H9 (cell line): ENCODE measurements at regions not wholly inside any gene's neighbourhood (a gene's known extent, or its start where the extent isn't known, plus 50 kb on each side); places are given as distances from the start of the nearest gene placed in this dataset.

Experiments
- DNase-seq: peaks from one replicate; pipeline ENCODE4 v3.0.0-alpha.2; 2017
- H2AFZ ChIP-seq: one replicate; pipeline ENCODE4 v1.6.1; 2013; ENCODE audit warnings: mild to moderate bottlenecking, low read length, control low read depth, moderate library complexity
- H2AK5ac ChIP-seq: 2 replicates; pipeline ENCODE4 v1.6.1; 2013; ENCODE audit warnings: low read length, control low read depth, mixed read lengths; ENCODE audit not compliant: insufficient read length
- H2BK120ac ChIP-seq: one replicate; pipeline ENCODE4 v1.6.1; 2013; ENCODE audit warnings: low read depth, mild to moderate bottlenecking, low read length, control low read depth, inconsistent platforms; ENCODE audit not compliant: poor library complexity, severe bottlenecking
- H2BK12ac ChIP-seq: 2 replicates; pipeline ENCODE4 v1.6.1; 2013; ENCODE audit warnings: low read length, control low read depth, mixed read lengths, low read depth; ENCODE audit not compliant: insufficient read length
- H2BK15ac ChIP-seq: 2 replicates; pipeline ENCODE4 v1.6.1; 2013; ENCODE audit warnings: low read depth, low read length, control low read depth
- H2BK20ac ChIP-seq: one replicate; pipeline ENCODE4 v1.6.1; 2013; ENCODE audit warnings: low read depth, mild to moderate bottlenecking, low read length, control low read depth, inconsistent platforms; ENCODE audit not compliant: poor library complexity, severe bottlenecking
- H2BK5ac ChIP-seq: 2 replicates; pipeline ENCODE4 v1.6.1; 2013; ENCODE audit warnings: low read length, control low read depth, mixed read lengths; ENCODE audit not compliant: insufficient read length
- H3K14ac ChIP-seq: 2 replicates; pipeline ENCODE4 v1.6.1; 2013; ENCODE audit warnings: low read length, control low read depth; ENCODE audit not compliant: insufficient read depth
- H3K18ac ChIP-seq: 2 replicates; pipeline ENCODE4 v1.6.1; 2013; ENCODE audit warnings: low read depth, mild to moderate bottlenecking, mixed read lengths, low read length, control low read depth; ENCODE audit not compliant: insufficient read length
- H3K23ac ChIP-seq: 2 replicates; pipeline ENCODE4 v1.6.1; 2013; ENCODE audit warnings: low read length, control low read depth, mixed read lengths, low read depth; ENCODE audit not compliant: insufficient read length
- H3K23me2 ChIP-seq: 2 replicates; pipeline ENCODE4 v1.6.1; 2013; ENCODE audit warnings: low read depth, mild to moderate bottlenecking, mixed read lengths, low read length, control low read depth; ENCODE audit not compliant: insufficient read length, poor library complexity, severe bottlenecking
- H3K27ac ChIP-seq: 2 replicates; pipeline ENCODE4 v1.5.1; 2013; ENCODE audit warnings: low read length, control low read depth, mixed read lengths, low read depth; ENCODE audit not compliant: insufficient read length
- H3K27me3 ChIP-seq: 2 replicates; pipeline ENCODE4 v1.6.1; 2013; ENCODE audit warnings: low read length, control low read depth, inconsistent platforms; ENCODE audit not compliant: insufficient read depth
- H3K4ac ChIP-seq: 2 replicates; pipeline ENCODE4 v1.6.1; 2013; ENCODE audit warnings: low read depth, mild to moderate bottlenecking, control low read depth, inconsistent platforms, low read length, moderate library complexity
- H3K4me1 ChIP-seq: 2 replicates; pipeline ENCODE4 v1.6.1; 2013; ENCODE audit warnings: low read length, control low read depth, inconsistent platforms; ENCODE audit not compliant: insufficient read depth
- H3K4me2 ChIP-seq: 2 replicates; pipeline ENCODE4 v1.6.1; 2013; ENCODE audit warnings: low read length, control low read depth, mixed read lengths; ENCODE audit not compliant: insufficient read length, insufficient read depth
- H3K56ac ChIP-seq: 2 replicates; pipeline ENCODE4 v1.6.1; 2013; ENCODE audit warnings: low read depth, mild to moderate bottlenecking, mixed read lengths, low read length, control low read depth; ENCODE audit not compliant: insufficient read length
- H3K79me1 ChIP-seq: 2 replicates; pipeline ENCODE4 v1.6.1; 2013; ENCODE audit warnings: low read depth, mild to moderate bottlenecking, moderate library complexity, low read length, control low read depth, inconsistent platforms; ENCODE audit not compliant: insufficient read depth, poor library complexity, severe bottlenecking
- H3K79me2 ChIP-seq: 2 replicates; pipeline ENCODE4 v1.6.1; 2013; ENCODE audit warnings: low read length, control low read depth, inconsistent platforms; ENCODE audit not compliant: insufficient read depth
- H3K9ac ChIP-seq: 2 replicates; pipeline ENCODE4 v1.6.1; 2013; ENCODE audit warnings: low read length, control low read depth, mixed read lengths; ENCODE audit not compliant: insufficient read length; ENCODE audit errors: extremely low read depth
- H3K9me3 ChIP-seq: one replicate; pipeline ENCODE4 v1.6.1; 2013; ENCODE audit warnings: low read depth, low read length, inconsistent platforms; ENCODE audit not compliant: control insufficient read depth
- H3T11ph ChIP-seq: one replicate; pipeline ENCODE4 v1.6.1; 2013; ENCODE audit warnings: mild to moderate bottlenecking, low read length, control low read depth, inconsistent platforms
- H4K20me1 ChIP-seq: one replicate; pipeline ENCODE4 v1.6.1; 2013; ENCODE audit not compliant: control insufficient read depth, insufficient read length, insufficient read depth
- H4K5ac ChIP-seq: 2 replicates; pipeline ENCODE4 v1.6.1; 2013; ENCODE audit warnings: low read depth, mild to moderate bottlenecking, mixed read lengths, low read length, control low read depth; ENCODE audit not compliant: insufficient read length
- H4K8ac ChIP-seq: replicated peaks from 2 replicates; pipeline ENCODE4 v1.6.1; 2013; ENCODE audit warnings: low read length, control low read depth, mixed read lengths, low read depth; ENCODE audit not compliant: insufficient read length
- H4K91ac ChIP-seq: 2 replicates; pipeline ENCODE4 v1.6.1; 2013; ENCODE audit warnings: low read depth, mild to moderate bottlenecking, moderate library complexity, mixed read lengths, low read length, control low read depth; ENCODE audit not compliant: insufficient read length
- H3K27ac Mint-ChIP-seq, 3 experiments: 2 replicates in 2 of 3; 3 replicates in 1 of 3; pipeline ENCODE4 v1.8.0; 2020 to 2021; ENCODE audit warnings: mixed read lengths in 3 of 3, mild to moderate bottlenecking in 1 of 3, moderate library complexity in 1 of 3
- H3K27me3 Mint-ChIP-seq: 2 replicates; pipeline ENCODE4 v1.8.0; 2021; ENCODE audit warnings: low read depth, mild to moderate bottlenecking, moderate library complexity, mixed read lengths
- H3K36me3 Mint-ChIP-seq, 3 experiments: 2 replicates in 2 of 3; 3 replicates in 1 of 3; pipeline ENCODE4 v1.8.0; 2020 to 2021; ENCODE audit warnings: low read depth in 3 of 3, mixed read lengths in 3 of 3; ENCODE audit not compliant: insufficient read depth in 1 of 3
- H3K4me1 Mint-ChIP-seq, 2 experiments: 2 replicates each; pipeline ENCODE4 v1.8.0; 2020; ENCODE audit warnings: mixed read lengths in 2 of 2
- H3K4me3 Mint-ChIP-seq, 2 experiments: 2 replicates in 1 of 2; 3 replicates in 1 of 2; pipeline ENCODE4 v1.8.0; 2020 to 2021; ENCODE audit warnings: mild to moderate bottlenecking in 2 of 2, mixed read lengths in 2 of 2, moderate library complexity in 1 of 2
- H3K9me3 Mint-ChIP-seq, 2 experiments: 2 replicates in 1 of 2; 3 replicates in 1 of 2; pipeline ENCODE4 v1.8.0; 2020; ENCODE audit warnings: mild to moderate bottlenecking in 2 of 2, mixed read lengths in 2 of 2, moderate library complexity in 1 of 2
- CTCF ChIP-seq: fragments of 200-600 bp; sonication (generic); conservative IDR thresholded peaks from 3 replicates; pipeline ENCODE4 v1.8.0; 2021; ENCODE audit warnings: antibody characterized with exemption, mild to moderate bottlenecking
- WGBS: extraction: QIAGEN DNeasy Blood & Tissue Kit; methylation state at CpG from one replicate; pipeline ENCODE4 v1.1.7; 2013; ENCODE audit warnings: missing lambda C conversion rate, low lambda C conversion rate, mixed read lengths; ENCODE audit not compliant: insufficient read length; ENCODE audit errors: extremely low coverage; 5-methylcytosine and 5-hydroxymethylcytosine counted together

GRCh38 chr6:168373389-168373788 is 53.8 kb upstream of the DACT2 start:
- Histone ChIP-seq H2BK5ac (no peak overlapping the region), H2BK120ac (no peak overlapping the region), H2AK5ac (no peak overlapping the region), H3K23me2 (no peaks in the 10 kb centered on the region), H3K79me2 (no peaks in the 10 kb centered on the region), H2BK15ac (no peak overlapping the region), H4K8ac (no peak overlapping the region), H3K4ac (no peak overlapping the region), H3T11ph (no peak overlapping the region), H3K23ac (no peak overlapping the region), H3K9me3 (no peaks in the 10 kb centered on the region), H4K5ac (no peak overlapping the region), H3K27ac (no peak overlapping the region), H4K91ac (no peak overlapping the region), H4K20me1 (no peaks in the 10 kb centered on the region), H3K9ac (no peak overlapping the region), H3K4me1 (no peaks in the 10 kb centered on the region), H3K79me1 (no peaks in the 10 kb centered on the region), H3K4me2 (no peak overlapping the region), H2BK12ac (no peak overlapping the region), H3K14ac (no peak overlapping the region), H2BK20ac (no peak overlapping the region), H3K27me3 (no peaks in the 10 kb centered on the region), H3K18ac (no peak overlapping the region), H3K56ac (no peak overlapping the region), H2AFZ (no peak overlapping the region)
- no peak for TF ChIP-seq CTCF
- Mint-ChIP-seq H3K27me3 (peaks cover 14% of the 10 kb centered on the region), H3K27ac (no peak overlapping the region), H3K4me3 (no peak overlapping the region), H3K36me3 (peaks cover 0 to 5% (median 0%) of the 10 kb centered on the region in 3 experiments; a peak in 2 of 7 replicates), H3K4me1 (peaks cover 10 to 22% of the 10 kb centered on the region in 2 experiments), H3K9me3 (peaks cover 5 to 7% of the 10 kb centered on the region in 2 experiments)
- no CpG with 5 or more reads among the region's 7 CpGs for WGBS
- no peak for DNase-seq
